GM06990 (cell line): ENCODE measurements at regions not wholly inside any gene's neighbourhood (a gene's known extent, or its start where the extent isn't known, plus 50 kb on each side); places are given as distances from the start of the nearest gene placed in this dataset.

Source experiments
- DNase-seq: peaks from one replicate; pipeline ENCODE4 v3.0.0-alpha.2; 2011; ENCODE audit not compliant: insufficient read length; ENCODE audit errors: extremely low read depth
- H3K27me3 ChIP-seq: replicated peaks from 2 replicates; pipeline ENCODE4 v1.6.0; 2011; ENCODE audit warnings: low read length; ENCODE audit not compliant: control insufficient read depth, insufficient read depth
- H3K36me3 ChIP-seq: 2 replicates; pipeline ENCODE4 v1.5.1; 2011; ENCODE audit warnings: low read length; ENCODE audit not compliant: control insufficient read depth, insufficient read depth
- H3K4me3 ChIP-seq: replicated peaks from 2 replicates; pipeline ENCODE4 v1.5.1; 2011; ENCODE audit warnings: low read depth, mild to moderate bottlenecking, control low read depth, low read length
- TF ChIP-seq, protein P1 (sequence below): IDR thresholded peaks from 2 replicates; pipeline ENCODE4 v1.5.1; 2011; ENCODE audit warnings: low read length, control low read depth, mild to moderate bottlenecking, inconsistent platforms; ENCODE audit not compliant: insufficient read depth, poor library complexity, severe bottlenecking

DNA sequence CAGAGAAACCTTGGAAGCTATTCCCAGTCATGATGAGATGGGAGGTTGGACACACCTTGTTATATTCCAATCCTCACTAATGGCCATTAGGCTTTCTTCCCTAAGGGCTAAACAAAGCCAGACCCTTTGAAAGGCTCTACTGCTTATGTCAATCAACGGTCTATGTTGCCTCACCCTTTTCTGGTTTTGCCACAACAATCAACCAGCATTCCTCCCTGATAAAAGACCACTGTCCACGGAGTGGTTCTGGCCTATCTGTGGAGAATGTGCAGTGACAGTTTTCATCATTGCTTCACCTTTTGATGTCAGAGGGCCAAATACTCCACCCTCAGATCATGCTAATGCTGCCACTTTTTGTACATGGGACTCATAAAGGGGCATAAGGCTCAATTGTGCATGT is 913.4 kb downstream of the RPA4 start:
- no peak for DNase-seq
- no peak overlapping the region for H3K4me3 ChIP-seq
- TF ChIP-seq, protein P1, sequence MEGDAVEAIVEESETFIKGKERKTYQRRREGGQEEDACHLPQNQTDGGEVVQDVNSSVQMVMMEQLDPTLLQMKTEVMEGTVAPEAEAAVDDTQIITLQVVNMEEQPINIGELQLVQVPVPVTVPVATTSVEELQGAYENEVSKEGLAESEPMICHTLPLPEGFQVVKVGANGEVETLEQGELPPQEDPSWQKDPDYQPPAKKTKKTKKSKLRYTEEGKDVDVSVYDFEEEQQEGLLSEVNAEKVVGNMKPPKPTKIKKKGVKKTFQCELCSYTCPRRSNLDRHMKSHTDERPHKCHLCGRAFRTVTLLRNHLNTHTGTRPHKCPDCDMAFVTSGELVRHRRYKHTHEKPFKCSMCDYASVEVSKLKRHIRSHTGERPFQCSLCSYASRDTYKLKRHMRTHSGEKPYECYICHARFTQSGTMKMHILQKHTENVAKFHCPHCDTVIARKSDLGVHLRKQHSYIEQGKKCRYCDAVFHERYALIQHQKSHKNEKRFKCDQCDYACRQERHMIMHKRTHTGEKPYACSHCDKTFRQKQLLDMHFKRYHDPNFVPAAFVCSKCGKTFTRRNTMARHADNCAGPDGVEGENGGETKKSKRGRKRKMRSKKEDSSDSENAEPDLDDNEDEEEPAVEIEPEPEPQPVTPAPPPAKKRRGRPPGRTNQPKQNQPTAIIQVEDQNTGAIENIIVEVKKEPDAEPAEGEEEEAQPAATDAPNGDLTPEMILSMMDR, result no peak
- H3K27me3 ChIP-seq, result no peaks in the 10 kb centered on the region
- no peaks in the 10 kb centered on the region for H3K36me3 ChIP-seq

DNA sequence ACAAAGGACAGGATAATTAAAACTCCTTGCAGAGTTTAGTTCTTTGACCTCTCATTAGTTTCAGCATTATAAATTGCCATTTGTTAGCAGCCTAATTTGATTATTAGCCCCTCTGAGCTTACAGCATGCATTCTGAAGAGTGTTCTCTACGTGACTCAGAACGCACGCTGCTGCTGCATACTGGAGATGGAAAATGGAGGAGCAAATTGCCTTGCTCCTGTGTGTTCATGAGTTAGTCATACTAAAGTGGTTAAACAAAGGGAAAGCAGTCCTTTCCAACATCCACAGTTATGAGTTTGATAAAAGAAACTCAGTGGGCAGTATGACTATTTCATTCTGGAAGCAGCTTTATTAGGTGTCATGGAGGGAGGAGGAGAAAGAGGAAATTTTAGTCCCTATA is 922.5 kb downstream of the RPA4 start:
- DNase-seq, result no peak
- Histone ChIP-seq H3K4me3 (no peak overlapping the region), H3K36me3 (no peaks in the 10 kb centered on the region), H3K27me3 (no peaks in the 10 kb centered on the region)
- TF ChIP-seq, protein P1, result no peak

DNA sequence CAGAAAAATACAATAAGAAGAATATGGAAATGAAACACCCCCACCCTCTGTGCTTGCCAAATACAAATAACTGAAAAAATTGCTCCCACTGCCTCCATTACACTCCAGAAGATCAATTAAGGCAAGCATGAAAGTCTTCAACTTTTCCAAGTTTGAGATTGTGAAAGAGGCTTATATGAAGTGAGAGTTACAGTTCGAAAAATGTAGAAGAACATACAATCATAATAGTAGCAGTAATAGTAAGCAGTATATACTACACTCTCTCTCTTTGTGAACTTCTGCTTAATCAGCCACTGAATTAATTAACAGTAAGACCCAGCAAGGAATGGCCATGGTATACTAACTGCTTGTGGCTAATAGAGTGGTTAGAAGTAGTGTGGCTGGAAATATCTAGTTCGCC is 923.2 kb downstream of the RPA4 start:
- TF ChIP-seq, protein P1, result no peak
- H3K4me3 ChIP-seq, result no peak overlapping the region
- H3K27me3 ChIP-seq, result no peaks in the 10 kb centered on the region
- no peaks in the 10 kb centered on the region for H3K36me3 ChIP-seq
- no peak for DNase-seq

DNA sequence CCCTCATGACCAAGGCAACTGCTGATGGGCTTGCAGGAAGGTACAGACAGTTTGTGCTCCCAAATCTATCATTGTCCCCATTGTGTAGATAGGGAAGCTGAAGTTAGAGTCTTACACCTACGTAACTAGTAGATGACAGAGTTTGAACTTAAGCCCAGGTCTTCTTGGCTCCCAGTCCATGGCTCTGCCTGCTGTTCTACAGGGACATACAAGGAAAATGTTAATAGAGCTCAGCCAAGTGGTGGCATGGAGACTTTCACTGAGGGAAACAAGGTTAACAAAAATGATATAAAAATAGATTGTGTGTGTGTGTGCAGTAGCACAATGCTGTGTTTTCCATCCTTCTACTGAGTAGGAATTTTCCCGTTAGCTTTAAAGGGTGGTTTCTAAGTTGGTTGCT is 936.5 kb downstream of the RPA4 start:
- no peak overlapping the region for H3K4me3 ChIP-seq
- no peaks in the 10 kb centered on the region for H3K27me3 ChIP-seq
- TF ChIP-seq, protein P1, result no peak
- no peaks in the 10 kb centered on the region for H3K36me3 ChIP-seq
- DNase-seq, result no peak

DNA sequence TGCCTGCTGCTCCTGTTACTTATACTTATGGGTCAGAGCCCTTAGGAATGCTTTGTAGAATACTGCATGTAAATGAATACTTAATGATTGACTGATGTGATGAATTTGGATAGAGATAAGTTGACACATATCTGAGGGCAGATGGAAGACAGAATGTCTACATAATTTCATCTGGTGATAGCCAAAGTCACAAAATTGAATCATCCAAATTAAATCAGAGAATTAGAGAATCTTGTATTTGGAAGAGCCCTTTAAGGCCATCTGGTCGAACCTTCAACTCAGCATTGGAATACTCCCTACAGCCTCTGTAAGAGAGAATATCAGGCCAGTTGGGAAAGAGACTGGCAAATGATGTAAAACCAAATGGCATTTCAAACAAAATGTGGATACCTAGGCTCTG is 944.8 kb downstream of the RPA4 start:
- Histone ChIP-seq H3K36me3 (no peaks in the 10 kb centered on the region), H3K4me3 (no peak overlapping the region), H3K27me3 (no peaks in the 10 kb centered on the region)
- DNase-seq, result no peak
- TF ChIP-seq, protein P1, result no peak

DNA sequence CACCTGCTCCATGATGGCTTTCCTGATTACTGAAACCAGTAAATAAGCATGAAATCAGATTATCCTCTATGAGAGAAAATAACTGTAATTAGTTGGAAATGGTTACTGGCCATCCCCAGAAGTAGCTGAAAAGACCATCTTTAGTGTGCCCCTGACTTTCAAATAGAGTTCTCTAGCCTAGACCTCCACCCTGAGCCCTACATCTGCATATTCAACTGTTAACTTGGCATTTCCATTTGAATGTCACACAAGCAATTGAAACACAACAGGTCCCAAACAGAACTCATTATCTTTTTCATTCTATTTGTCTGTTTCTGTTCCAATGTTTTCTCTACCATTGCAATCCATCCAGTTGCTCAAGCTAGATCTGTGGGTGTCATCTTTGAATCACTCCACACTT is 952.3 kb downstream of the RPA4 start:
- no peak for DNase-seq
- Histone ChIP-seq H3K27me3 (no peaks in the 10 kb centered on the region), H3K36me3 (no peaks in the 10 kb centered on the region), H3K4me3 (no peak overlapping the region)
- TF ChIP-seq, protein P1, result no peak
